ENCODE measurements at regions not wholly inside any gene's neighbourhood (a gene's known extent, or its start where the extent isn't known, plus 50 kb on each side); places are given as distances from the start of the nearest gene placed in this dataset.
A peak's percentile ranks its signal among the peaks of the same experiment; 100 is the strongest.

DNA sequence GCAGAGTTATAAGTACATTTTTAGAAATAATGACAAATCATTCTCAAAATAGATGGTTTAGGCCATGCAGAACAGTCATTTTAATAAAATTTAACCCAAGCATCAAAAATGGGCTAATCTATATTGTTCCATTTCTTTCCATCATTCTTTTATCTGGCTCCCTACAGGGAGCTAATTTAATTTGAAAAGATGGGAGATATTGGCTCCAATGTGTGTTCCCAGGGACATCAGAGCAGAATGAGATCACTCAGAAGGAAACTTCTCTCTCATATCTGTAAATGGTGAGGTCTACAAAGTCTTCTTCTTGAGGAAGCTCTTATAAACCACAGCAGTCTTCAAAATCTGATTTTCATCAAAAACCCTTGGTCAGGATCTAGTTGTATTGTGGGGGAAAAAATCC is 119.4 kb upstream of the RAB6C start:
- Histone ChIP-seq H3K9ac (ENCODE audit: low read depth, low read length) (no peak overlapping the region), H3K27ac (ENCODE audit: low read length) (no peak overlapping the region), H3K4me1 (ENCODE audit: insufficient read depth, low read length) (no peaks in the 10 kb centered on the region; the same call in 1 of the 2 replicates), H3K9me3 (ENCODE audit: insufficient read depth, low read depth, low read length) (0 out of 2 replicates have a peak, but pooled peaks cover 4% of the 10 kb centered on the region), H3K4me3 (ENCODE audit: low read length) (no peak overlapping the region), H3K27me3 (ENCODE audit: insufficient read depth, low read length) (no peaks in the 10 kb centered on the region), H3K36me3 (ENCODE audit: insufficient read depth, low read depth, low read length) (no peaks in the 10 kb centered on the region)

DNA sequence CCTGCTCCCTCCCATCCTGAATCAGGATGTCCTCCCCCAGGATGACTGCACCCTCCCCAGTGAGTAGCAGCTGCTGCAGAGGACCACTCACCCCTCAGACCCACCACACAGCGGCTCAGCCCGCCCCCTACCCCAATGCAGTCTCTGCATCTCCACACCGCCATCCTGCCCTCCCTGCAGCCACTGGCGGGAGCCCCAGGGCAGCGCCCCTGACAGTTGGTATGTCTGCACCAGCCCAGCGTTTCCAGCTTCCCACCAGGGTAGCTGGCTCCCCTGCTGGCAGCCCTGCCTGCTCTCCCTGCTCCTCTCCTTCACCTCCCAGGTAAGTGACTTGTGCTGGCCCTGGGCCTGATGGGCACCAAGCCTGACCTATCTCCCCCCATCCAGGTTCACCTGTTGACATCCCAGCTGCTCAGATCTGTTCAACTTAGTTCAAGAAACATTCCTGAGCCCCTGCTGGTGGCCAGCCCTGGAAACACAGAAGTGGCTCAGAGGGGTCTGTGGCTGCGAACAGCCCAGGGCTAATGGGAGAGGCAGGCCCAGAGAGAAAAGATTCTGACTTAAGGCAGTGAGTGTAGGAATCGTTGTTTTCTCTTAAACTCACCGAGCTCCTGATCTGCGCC is 117.7 kb upstream of the RAB6C start:
- Histone ChIP-seq H3K27ac (ENCODE audit: low read length) (no peak overlapping the region), H3K4me3 (ENCODE audit: low read length) (no peak overlapping the region), H3K36me3 (ENCODE audit: insufficient read depth, low read depth, low read length) (no peaks in the 10 kb centered on the region), H3K9me3 (ENCODE audit: insufficient read depth, low read depth, low read length) (no peaks in the 10 kb centered on the region), H3K4me1 (ENCODE audit: insufficient read depth, low read length) (no peaks in the 10 kb centered on the region; the same call in 1 of the 2 replicates), H3K27me3 (ENCODE audit: insufficient read depth, low read length) (no peaks in the 10 kb centered on the region), H3K9ac (ENCODE audit: low read depth, low read length) (no peak overlapping the region)

DNA sequence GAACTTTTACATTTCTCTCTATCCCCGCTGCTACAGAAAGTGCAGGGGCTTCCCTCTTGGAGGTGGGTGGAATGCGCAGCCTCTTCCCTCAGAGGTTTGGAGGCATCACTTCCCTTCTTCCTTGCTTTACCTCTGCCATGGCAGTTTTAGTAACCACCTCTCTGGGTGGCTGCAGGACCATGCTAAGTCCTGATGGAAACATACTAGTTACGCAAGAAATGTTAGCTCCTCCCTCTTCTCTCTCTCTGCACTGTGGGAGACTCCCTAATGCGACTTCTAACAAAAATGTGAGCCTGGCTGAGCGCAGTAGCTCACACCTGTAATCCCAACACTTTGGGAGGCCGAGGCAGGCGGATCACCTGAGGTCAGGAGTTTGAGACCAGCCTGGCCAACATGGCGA is 116.8 kb upstream of the RAB6C start:
- Histone ChIP-seq H3K9me3 (ENCODE audit: insufficient read depth, low read depth, low read length) (no peaks in the 10 kb centered on the region), H3K27me3 (ENCODE audit: insufficient read depth, low read length) (no peaks in the 10 kb centered on the region), H3K4me1 (ENCODE audit: insufficient read depth, low read length) (no peaks in the 10 kb centered on the region; the same call in 1 of the 2 replicates), H3K9ac (ENCODE audit: low read depth, low read length) (no peak overlapping the region), H3K36me3 (ENCODE audit: insufficient read depth, low read depth, low read length) (no peaks in the 10 kb centered on the region), H3K27ac (ENCODE audit: low read length) (no peak overlapping the region), H3K4me3 (ENCODE audit: low read length) (no peak overlapping the region)

DNA sequence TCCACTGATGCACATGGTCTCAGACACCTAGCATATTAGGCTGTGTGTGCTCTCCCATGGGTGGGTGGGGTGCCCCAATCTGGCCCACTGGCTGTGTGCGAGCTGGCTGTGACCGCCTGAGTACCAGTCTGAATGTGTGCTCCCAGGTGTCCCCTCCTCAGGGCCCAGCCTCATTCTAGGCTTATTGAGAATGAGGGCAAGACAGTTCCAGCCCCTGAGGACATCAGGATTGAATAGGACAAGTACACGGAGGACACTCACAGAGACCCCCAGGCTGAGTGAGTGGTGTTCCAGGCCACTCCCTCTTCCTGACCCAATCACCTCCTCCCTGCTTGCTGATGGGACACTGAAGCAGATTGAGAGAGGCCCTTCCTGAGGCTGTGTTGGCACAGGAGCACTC is 116.1 kb upstream of the RAB6C start:
- no peaks in the 10 kb centered on the region for H3K36me3 ChIP-seq (ENCODE audit: insufficient read depth, low read depth, low read length)
- no peak overlapping the region for H3K9ac ChIP-seq (ENCODE audit: low read depth, low read length)
- H3K27ac ChIP-seq (ENCODE audit: low read length): no peak overlapping the region
- no peaks in the 10 kb centered on the region for H3K9me3 ChIP-seq (ENCODE audit: insufficient read depth, low read depth, low read length)
- H3K4me1 ChIP-seq (ENCODE audit: insufficient read depth, low read length): no peaks in the 10 kb centered on the region; the same call in 1 of the 2 replicates
- H3K4me3 ChIP-seq (ENCODE audit: low read length): no peak overlapping the region
- no peaks in the 10 kb centered on the region for H3K27me3 ChIP-seq (ENCODE audit: insufficient read depth, low read length)

DNA sequence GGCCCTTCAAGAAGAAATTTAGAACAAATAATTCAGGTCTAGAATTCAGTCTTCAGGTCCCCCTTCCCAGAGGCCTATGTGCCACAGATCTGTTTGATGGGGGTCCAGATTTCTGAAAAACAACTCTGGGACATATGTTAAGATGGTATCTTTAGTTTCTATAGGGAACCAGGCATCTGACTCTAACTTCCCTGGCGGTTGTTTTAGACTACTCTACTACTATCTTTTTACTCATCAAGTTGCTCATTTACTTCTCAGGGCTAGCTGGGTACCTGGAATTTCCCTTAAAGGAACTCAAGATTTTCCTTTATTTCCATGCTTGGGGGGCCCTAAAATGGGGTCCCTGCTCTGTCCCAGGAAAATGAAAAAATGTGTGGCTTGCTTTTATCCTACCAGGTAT is 114.7 kb upstream of the RAB6C start:
- Histone ChIP-seq H3K9ac (ENCODE audit: low read depth, low read length) (no peak overlapping the region), H3K36me3 (ENCODE audit: insufficient read depth, low read depth, low read length) (no peaks in the 10 kb centered on the region), H3K27me3 (ENCODE audit: insufficient read depth, low read length) (no peaks in the 10 kb centered on the region), H3K4me1 (ENCODE audit: insufficient read depth, low read length) (no peaks in the 10 kb centered on the region; the same call in 1 of the 2 replicates), H3K4me3 (ENCODE audit: low read length) (no peak overlapping the region), H3K9me3 (ENCODE audit: insufficient read depth, low read depth, low read length) (no peaks in the 10 kb centered on the region), H3K27ac (ENCODE audit: low read length) (no peak overlapping the region)

DNA sequence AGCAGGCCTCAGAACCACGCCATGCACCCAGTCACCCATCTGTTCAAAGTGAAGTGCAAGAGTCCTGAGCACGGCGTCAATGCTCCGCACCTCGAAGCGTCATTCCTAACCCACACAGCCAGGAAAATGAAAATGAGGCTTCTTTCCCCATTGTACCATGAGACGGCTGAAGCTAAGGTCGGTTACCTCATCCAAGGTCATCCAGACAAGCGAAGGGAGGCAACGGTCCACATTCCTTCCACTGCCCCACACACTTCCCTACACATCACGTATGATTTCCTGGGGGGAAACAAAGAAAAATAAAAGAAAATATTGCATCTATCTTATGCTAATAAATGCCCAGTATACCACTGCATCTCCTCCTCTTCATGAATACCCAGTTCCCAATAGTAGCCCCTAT is 113.5 kb upstream of the RAB6C start:
- H3K4me1 ChIP-seq (ENCODE audit: insufficient read depth, low read length): no peaks in the 10 kb centered on the region; the same call in 1 of the 2 replicates
- H3K27ac ChIP-seq (ENCODE audit: low read length): no peak overlapping the region
- H3K36me3 ChIP-seq (ENCODE audit: insufficient read depth, low read depth, low read length): no peaks in the 10 kb centered on the region
- H3K9me3 ChIP-seq (ENCODE audit: insufficient read depth, low read depth, low read length): no peaks in the 10 kb centered on the region
- H3K27me3 ChIP-seq (ENCODE audit: insufficient read depth, low read length): no peaks in the 10 kb centered on the region
- no peak overlapping the region for H3K4me3 ChIP-seq (ENCODE audit: low read length)
- no peak overlapping the region for H3K9ac ChIP-seq (ENCODE audit: low read depth, low read length)

DNA sequence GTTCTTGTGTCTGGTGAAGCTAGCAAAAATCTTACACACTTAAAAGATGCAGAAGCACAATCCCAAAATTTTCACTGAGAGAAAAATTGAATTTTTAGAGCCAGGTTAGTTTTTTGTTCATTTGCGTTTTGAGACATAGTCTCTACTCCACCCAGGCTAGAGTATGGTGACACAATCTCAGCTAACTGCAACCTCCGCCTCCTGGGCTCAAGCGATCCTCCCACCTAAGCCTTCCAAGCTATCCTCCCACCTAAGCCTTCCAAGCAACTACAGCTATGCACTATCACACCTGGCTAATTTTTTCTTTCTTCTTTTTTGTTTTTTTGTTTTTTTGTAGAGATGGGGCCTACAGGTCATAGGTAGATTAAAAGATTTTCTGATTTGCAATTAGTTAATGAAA is 113.1 kb upstream of the RAB6C start:
- Histone ChIP-seq H3K27me3 (ENCODE audit: insufficient read depth, low read length) (no peaks in the 10 kb centered on the region), H3K36me3 (ENCODE audit: insufficient read depth, low read depth, low read length) (no peaks in the 10 kb centered on the region), H3K9me3 (ENCODE audit: insufficient read depth, low read depth, low read length) (no peaks in the 10 kb centered on the region), H3K4me3 (ENCODE audit: low read length) (no peak overlapping the region), H3K4me1 (ENCODE audit: insufficient read depth, low read length) (no peaks in the 10 kb centered on the region; the same call in 1 of the 2 replicates), H3K9ac (ENCODE audit: low read depth, low read length) (no peak overlapping the region), H3K27ac (ENCODE audit: low read length) (no peak overlapping the region)

DNA sequence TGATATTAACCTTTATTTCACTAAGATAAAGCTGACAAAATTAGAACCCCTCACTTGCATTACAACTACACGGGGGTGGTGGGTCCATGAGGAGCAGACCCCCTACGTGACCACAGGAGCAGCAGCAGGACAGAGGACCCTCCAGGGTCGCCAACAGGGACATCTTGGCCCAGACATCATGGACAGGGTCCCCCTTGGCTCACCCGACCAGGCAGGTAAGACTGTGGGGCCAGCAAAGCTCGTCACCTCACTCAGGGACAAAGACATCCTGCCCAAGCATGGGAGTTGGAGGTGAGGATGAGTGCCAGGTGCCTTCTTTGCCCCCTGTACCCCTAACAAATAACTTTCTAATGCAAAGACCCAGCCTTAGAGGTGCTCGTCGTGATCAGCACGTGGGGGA is 111.3 kb upstream of the RAB6C start:
- H3K4me1 ChIP-seq (ENCODE audit: insufficient read depth, low read length): no peaks in the 10 kb centered on the region
- no peak overlapping the region for H3K4me3 ChIP-seq (ENCODE audit: low read length)
- no peak overlapping the region for H3K27ac ChIP-seq (ENCODE audit: low read length)
- no peaks in the 10 kb centered on the region for H3K27me3 ChIP-seq (ENCODE audit: insufficient read depth, low read length)
- H3K9me3 ChIP-seq (ENCODE audit: insufficient read depth, low read depth, low read length): no peaks in the 10 kb centered on the region
- no peaks in the 10 kb centered on the region for H3K36me3 ChIP-seq (ENCODE audit: insufficient read depth, low read depth, low read length)
- H3K9ac ChIP-seq (ENCODE audit: low read depth, low read length): no peak overlapping the region

DNA sequence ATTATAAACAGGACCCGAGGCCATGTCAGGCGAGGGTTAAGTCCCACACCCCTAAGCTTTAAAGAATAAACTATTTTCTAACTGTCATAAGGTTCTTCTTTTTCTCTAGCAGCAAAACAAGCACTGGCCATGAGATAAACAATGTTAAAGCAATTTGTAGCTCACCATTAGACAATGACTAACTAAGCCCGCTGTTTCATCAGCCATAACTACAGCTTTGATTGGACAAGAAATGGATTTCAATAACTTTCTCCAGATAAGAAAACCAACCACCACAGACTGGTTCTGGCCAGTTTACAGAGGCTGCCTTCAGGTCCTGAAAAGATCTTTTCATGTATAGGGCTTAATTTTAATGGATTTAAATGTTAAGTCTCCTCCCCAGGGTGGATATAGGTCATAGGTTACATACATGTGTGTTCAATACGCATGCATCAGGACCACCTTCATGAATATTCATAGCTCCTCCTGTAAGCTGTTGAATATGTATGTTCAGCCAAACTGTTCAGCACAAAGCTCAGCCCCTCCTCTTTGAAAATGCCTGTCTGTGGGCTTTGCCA is 108.7 kb upstream of the RAB6C start:
- no peaks in the 10 kb centered on the region for H3K36me3 ChIP-seq (ENCODE audit: insufficient read depth, low read depth, low read length)
- no peak overlapping the region for H3K4me3 ChIP-seq (ENCODE audit: low read length)
- no peaks in the 10 kb centered on the region for H3K27me3 ChIP-seq (ENCODE audit: insufficient read depth, low read length)
- H3K27ac ChIP-seq (ENCODE audit: low read length): no peak overlapping the region
- H3K4me1 ChIP-seq (ENCODE audit: insufficient read depth, low read length): no peaks in the 10 kb centered on the region
- no peaks in the 10 kb centered on the region for H3K9me3 ChIP-seq (ENCODE audit: insufficient read depth, low read depth, low read length)
- no peak overlapping the region for H3K9ac ChIP-seq (ENCODE audit: low read depth, low read length)

DNA sequence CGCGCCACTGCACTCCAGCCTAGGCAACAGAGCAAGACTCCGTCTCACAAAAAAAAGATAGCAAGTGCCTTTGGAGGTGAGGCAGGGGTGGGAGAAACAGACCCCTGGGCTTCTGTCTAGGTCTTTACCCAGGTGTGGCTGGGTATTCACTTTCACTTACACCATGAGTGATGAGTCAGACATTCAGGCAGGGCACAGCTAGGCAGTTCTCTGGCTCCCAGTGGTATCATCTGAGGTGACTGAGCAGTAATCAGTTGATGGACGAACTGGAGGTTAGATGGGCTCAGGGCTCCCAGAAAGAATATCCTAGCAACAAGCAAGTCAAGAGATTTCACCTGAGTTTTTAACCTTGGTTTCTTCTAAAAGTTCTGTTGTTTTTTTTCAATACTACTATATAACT is 107.0 kb upstream of the RAB6C start:
- Histone ChIP-seq H3K36me3 (ENCODE audit: insufficient read depth, low read depth, low read length) (no peaks in the 10 kb centered on the region), H3K9ac (ENCODE audit: low read depth, low read length) (no peak overlapping the region), H3K27me3 (ENCODE audit: insufficient read depth, low read length) (no peaks in the 10 kb centered on the region), H3K9me3 (ENCODE audit: insufficient read depth, low read depth, low read length) (no peaks in the 10 kb centered on the region), H3K4me1 (ENCODE audit: insufficient read depth, low read length) (peaks cover 5% of the 10 kb centered on the region; the same call in 1 of the 2 replicates), H3K27ac (ENCODE audit: low read length) (no peak overlapping the region), H3K4me3 (ENCODE audit: low read length) (no peak overlapping the region)

DNA sequence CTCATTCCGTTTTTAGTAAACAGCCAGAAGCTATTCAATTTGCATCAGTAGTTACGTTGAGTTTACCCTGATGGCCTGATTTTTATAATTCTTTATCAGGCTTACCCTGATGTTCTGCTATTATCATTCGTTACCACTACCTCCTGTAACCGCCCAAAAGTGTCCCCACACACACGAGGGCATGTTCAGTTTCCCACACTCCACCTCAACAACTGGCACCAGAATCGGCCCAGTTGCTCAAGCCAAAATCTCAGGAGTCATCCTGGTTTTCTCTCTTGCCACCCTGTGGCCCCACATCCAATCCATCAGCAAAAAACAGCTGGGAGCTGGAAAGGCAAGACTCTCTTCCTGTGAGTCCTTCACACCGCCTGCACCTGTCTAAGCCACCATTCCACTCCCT is 102.9 kb upstream of the RAB6C start:
- Histone ChIP-seq H3K9ac (ENCODE audit: low read depth, low read length) (peak overlapping the region; percentile 89; the same call in 1 of the 2 replicates), H3K4me3 (ENCODE audit: low read length) (peak overlapping the region; percentile 98)

DNA sequence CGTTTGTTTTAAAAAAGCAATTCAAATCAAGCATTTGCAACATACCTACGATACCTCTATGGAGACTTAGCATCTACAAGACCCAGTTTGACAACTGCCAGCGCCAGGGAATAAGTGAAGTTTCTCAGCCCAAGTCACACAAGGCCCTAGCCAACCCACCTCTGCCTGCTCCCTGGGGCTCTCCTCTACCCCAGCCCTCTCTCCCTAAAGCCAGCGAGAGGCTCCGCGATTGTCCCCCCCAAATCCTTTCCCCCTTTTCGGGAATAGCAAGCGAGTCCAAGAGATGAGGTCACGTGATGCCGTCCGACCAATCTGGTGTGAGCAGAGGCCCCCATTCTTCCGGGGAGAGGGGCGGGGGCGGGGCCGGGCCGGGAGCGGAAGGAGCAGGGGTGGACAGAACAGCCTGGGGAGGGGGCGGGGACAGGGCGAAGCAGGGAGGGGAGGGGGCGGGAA is 102.2 kb upstream of the RAB6C start:
- Histone ChIP-seq H3K27ac (ENCODE audit: low read length) (peak overlapping the region; percentile 81), H3K9ac (ENCODE audit: low read depth, low read length) (peak overlapping the region; percentile 89; the same call in 1 of the 2 replicates), H3K27me3 (ENCODE audit: insufficient read depth, low read length) (0 out of 2 replicates have a peak, but pooled peaks cover 6% of the 10 kb centered on the region), H3K4me1 (ENCODE audit: insufficient read depth, low read length) (peaks cover 5% of the 10 kb centered on the region; the same call in 1 of the 2 replicates), H3K36me3 (ENCODE audit: insufficient read depth, low read depth, low read length) (no peaks in the 10 kb centered on the region), H3K4me3 (ENCODE audit: low read length) (peak overlapping the region; percentile 98), H3K9me3 (ENCODE audit: insufficient read depth, low read depth, low read length) (no peaks in the 10 kb centered on the region)

More for the DNA sequence above, 102.9 kb upstream of the RAB6C start:
- H3K36me3 ChIP-seq (ENCODE audit: insufficient read depth, low read depth, low read length): no peaks in the 10 kb centered on the region
- H3K4me1 ChIP-seq (ENCODE audit: insufficient read depth, low read length): peaks cover 5% of the 10 kb centered on the region; the same call in 1 of the 2 replicates
- no peak overlapping the region for H3K27ac ChIP-seq (ENCODE audit: low read length)
- H3K27me3 ChIP-seq (ENCODE audit: insufficient read depth, low read length): 0 out of 2 replicates have a peak, but pooled peaks cover 6% of the 10 kb centered on the region
- H3K9me3 ChIP-seq (ENCODE audit: insufficient read depth, low read depth, low read length): no peaks in the 10 kb centered on the region
